Naive B cell (primary cell): ENCODE measurements at regions not wholly inside any gene's neighbourhood (a gene's known extent, or its start where the extent isn't known, plus 50 kb on each side); places are given as distances from the start of the nearest gene placed in this dataset.

Source experiments
- ATAC-seq, 2 donors: fragments of 150-1000 bp; cut with Tn5 transposase; 2 replicates each; pipeline ENCODE4 v1.10.0; 2021; ENCODE audit warnings: low read depth in 2 of 2, mild to moderate bottlenecking in 2 of 2, moderate library complexity in 2 of 2
- DNase-seq: peaks from one replicate; pipeline ENCODE4 v3.0.0; 2022
- H3K27ac Mint-ChIP-seq, 6 donors: one replicate each; pipeline ENCODE4 v1.8.0; 2020 to 2022; ENCODE audit warnings: mild to moderate bottlenecking in 6 of 6, mixed read lengths in 6 of 6, moderate library complexity in 5 of 6, inconsistent platforms in 2 of 6
- H3K27me3 Mint-ChIP-seq, 3 donors: one replicate each; pipeline ENCODE4 v1.8.0; 2021 to 2022; ENCODE audit warnings: mixed read lengths in 3 of 3, mild to moderate bottlenecking in 1 of 3
- H3K36me3 Mint-ChIP-seq, 2 donors: one replicate each; pipeline ENCODE4 v1.8.0; 2020 to 2022; ENCODE audit warnings: mixed read lengths in 2 of 2, inconsistent platforms in 1 of 2, mild to moderate bottlenecking in 1 of 2
- H3K4me1 Mint-ChIP-seq, 3 donors: one replicate each; pipeline ENCODE4 v1.8.0; 2020 to 2022; ENCODE audit warnings: mixed read lengths in 3 of 3, inconsistent platforms in 1 of 3, mild to moderate bottlenecking in 1 of 3, moderate library complexity in 1 of 3
- H3K4me3 Mint-ChIP-seq, 8 donors: one replicate each; pipeline ENCODE4 v1.8.0; 2020 to 2022; ENCODE audit warnings: mild to moderate bottlenecking in 8 of 8, mixed read lengths in 8 of 8, moderate library complexity in 8 of 8, inconsistent platforms in 2 of 8
- H3K9me3 Mint-ChIP-seq, 7 donors: one replicate each; pipeline ENCODE4 v1.8.0; 2020 to 2022; ENCODE audit warnings: mixed read lengths in 7 of 7, mild to moderate bottlenecking in 5 of 7, inconsistent platforms in 2 of 7, moderate library complexity in 1 of 7

DNA sequence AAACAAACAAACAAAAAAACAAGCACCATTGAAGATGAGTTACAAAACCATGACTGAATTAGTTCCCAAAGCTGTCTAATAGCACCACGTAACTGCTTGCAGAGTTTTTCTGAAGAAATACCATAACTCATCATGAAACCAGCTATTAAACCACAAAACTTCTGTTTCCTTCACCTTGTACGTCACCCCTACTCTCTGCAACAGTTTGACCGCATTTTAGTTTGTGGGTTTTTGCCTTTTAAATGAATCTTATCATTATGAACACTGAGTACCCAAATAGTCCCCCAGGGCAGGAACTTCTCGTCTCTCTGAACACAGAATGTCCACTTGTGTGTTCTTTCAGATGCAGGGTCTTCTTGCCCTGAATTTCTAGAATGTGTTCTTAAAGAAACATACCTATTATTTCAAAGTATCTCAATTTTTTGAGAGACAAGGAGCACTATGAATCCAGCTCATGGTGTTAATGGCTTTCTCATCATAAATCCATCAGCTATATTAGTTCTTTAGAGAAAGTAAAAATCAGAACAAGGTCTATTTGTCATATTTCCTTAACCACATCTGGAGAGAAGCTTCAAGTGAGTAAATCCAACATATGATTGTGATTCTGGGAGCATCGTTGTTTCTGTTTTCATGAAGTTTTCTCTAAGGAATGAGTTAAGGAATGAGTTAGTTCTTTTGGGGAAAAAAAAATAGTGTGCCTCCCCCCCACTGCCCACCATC is 210.6 kb downstream of the AUH start:
- no peaks in the 10 kb centered on the region for H3K27me3 Mint-ChIP-seq
- H3K36me3 Mint-ChIP-seq: no peaks in the 10 kb centered on the region
- H3K9me3 Mint-ChIP-seq: peaks cover 0 to 2% (median 0%) of the 10 kb centered on the region in 7 donors
- H3K27ac Mint-ChIP-seq: peak overlapping the region; percentile 4 to 91 (median 60)
- ATAC-seq (peak; percentile 90 to 95), DNase-seq (peak; percentile 68)
- H3K4me3 Mint-ChIP-seq: peak overlapping the region in 3 of 8 donors; percentile 18 to 68 (median 34)
- peaks cover 27 to 36% (median 33%) of the 10 kb centered on the region in 3 donors for H3K4me1 Mint-ChIP-seq

DNA sequence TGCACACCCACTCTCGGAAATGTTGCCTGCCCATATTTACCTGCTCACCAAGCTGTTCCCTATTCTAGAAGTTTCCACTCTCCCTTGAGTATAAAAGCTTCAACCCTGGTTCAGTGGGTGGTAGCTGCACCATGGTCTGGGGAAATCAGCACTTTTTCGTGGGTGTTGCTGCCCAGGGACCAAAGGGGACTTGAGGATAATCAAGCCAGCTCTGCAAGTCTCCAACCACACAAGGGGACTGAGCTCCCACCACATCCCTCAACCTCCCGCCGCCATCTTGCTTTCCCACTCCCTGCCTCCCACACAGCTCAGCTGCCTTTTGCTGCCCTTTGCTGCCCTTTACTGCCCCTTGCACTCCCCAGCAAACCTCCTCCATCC is 210.0 kb downstream of the AUH start:
- DNase-seq (no peak), ATAC-seq (no peak)
- H3K27me3 Mint-ChIP-seq: no peaks in the 10 kb centered on the region
- peaks cover 27 to 36% (median 33%) of the 10 kb centered on the region in 3 donors for H3K4me1 Mint-ChIP-seq
- no peaks in the 10 kb centered on the region for H3K36me3 Mint-ChIP-seq
- peak overlapping the region in 4 of 6 donors; percentile 54 to 91 (median 69) for H3K27ac Mint-ChIP-seq
- H3K4me3 Mint-ChIP-seq: peak overlapping the region in 3 of 8 donors; percentile 24 to 68 (median 64)
- H3K9me3 Mint-ChIP-seq: peaks cover 0 to 2% (median 0%) of the 10 kb centered on the region in 7 donors

DNA sequence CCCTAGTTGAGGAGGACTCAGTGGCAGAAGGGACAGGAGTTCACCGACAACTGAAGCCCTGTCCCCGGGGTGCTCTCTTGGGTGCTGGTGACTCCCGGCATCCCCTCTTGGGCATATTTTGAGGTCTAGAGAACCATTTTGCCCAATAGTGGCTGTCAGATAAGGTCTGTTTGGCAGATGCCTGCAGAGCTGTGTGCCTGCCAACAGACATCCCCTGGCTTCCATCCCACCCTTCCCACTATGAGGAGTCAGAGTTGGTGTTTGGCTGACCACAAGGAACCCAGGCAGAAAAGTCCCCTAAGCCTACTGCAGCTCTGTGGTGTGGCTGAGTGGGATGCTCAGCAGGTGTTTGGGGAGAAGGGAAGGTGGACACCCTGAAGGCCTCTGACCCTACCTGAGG is 207.0 kb downstream of the AUH start:
- no peak for ATAC-seq
- no peaks in the 10 kb centered on the region for H3K36me3 Mint-ChIP-seq
- no peaks in the 10 kb centered on the region for H3K27me3 Mint-ChIP-seq
- DNase-seq: no peak
- H3K27ac Mint-ChIP-seq: no peak overlapping the region
- peaks cover 21 to 27% (median 22%) of the 10 kb centered on the region in 3 donors for H3K4me1 Mint-ChIP-seq
- H3K4me3 Mint-ChIP-seq: no peak overlapping the region
- H3K9me3 Mint-ChIP-seq: peaks cover 0 to 2% (median 0%) of the 10 kb centered on the region in 7 donors

DNA sequence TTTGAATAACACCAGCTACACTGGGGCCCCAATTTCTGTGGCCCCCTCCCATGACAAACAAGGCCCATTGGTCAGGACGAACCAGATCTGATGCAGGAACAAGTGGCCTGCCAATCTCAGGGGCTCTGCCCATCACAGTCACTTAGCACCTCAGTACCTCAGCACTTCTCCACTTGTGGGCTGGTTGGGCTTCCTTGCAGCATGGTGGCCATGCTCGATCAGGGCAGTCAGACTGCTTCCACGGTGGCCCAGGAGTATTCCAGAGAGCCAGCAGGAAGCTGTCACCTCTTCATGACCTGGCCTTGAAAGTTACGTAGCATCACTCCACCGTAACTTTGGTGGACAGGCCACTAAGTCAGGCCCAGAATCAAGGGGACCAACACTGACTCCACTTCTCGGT is 206.5 kb downstream of the AUH start:
- Mint-ChIP-seq H3K27me3 (no peaks in the 10 kb centered on the region), H3K9me3 (peaks cover 0 to 2% (median 0%) of the 10 kb centered on the region in 7 donors), H3K27ac (no peak overlapping the region), H3K4me1 (peaks cover 21 to 27% (median 22%) of the 10 kb centered on the region in 3 donors), H3K36me3 (no peaks in the 10 kb centered on the region), H3K4me3 (no peak overlapping the region)
- no peak for ATAC-seq
- no peak for DNase-seq

DNA sequence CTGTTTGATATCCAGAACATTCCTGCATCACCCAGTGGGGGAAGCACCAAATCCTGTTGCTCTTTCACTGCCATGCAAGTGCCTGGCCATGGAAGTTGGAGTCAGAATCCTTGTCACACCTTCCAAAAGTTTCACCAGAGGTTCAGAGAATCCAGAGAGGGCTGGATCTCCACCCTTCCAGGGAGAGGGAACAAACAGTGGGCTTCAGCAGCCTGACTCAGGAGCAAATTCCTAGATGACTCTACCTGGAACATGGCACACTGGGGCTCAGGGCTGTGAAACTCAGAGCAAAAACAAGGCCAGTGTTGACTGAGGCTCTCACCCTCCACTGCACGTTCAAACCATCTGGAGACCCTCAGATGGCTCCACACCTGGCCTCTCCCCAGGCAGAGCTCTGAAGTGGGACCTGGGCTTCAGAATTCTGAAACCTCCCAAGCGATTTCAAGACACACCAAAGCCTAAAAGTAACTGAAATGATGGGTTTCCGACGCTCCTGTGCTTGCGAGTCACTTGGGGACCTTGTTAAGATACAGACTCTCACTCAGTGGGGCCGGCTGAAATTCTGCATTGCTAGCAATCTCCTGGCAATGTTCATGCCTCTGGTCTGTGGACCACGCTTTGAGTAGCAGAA is 205.9 kb downstream of the AUH start:
- DNase-seq: no peak
- Mint-ChIP-seq H3K9me3 (peaks cover 0 to 2% (median 0%) of the 10 kb centered on the region in 7 donors), H3K36me3 (no peaks in the 10 kb centered on the region), H3K4me1 (peaks cover 14 to 21% (median 16%) of the 10 kb centered on the region in 3 donors), H3K27ac (no peak overlapping the region), H3K4me3 (no peak overlapping the region), H3K27me3 (no peaks in the 10 kb centered on the region)
- ATAC-seq: no peak

DNA sequence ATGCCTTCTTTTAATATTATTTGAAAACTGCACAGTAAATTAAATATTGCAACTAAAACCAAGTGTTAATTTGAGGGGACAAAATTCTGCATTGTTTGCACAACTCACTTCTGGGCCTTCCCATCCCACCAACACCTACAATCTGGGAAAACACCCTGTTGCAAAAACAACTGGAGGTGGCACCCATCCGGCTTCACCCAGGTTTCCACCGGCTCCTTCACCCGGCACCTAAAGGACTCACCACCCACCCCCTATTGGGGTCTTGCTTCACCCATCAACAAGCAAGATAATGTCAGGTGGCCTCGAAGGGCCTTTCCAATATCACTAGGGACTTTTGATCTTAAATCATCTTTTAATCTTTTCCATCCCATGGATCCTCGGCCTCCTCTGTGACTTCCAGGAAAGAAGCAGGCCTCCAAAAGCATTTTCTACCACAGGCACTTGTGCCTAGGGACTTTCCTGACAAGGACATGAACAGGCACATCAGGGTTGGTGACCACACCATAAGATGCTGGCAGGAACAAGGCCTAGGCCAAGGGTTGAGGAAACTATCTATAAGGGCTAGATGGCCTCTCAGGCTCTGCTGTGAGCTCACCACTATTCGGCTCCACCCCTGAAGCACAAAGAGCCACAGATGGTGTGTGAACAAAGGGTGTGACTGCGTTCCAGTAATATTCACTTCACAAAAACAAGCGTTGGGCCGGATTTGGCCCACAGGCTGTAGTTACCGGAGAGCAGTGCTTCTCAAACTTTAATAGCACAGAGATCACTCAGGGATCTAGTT is 205.1 kb downstream of the AUH start:
- H3K27ac Mint-ChIP-seq: peak overlapping the region in 2 of 6 donors; percentile 36 to 47
- ATAC-seq (no peak), DNase-seq (no peak)
- no peaks in the 10 kb centered on the region for H3K27me3 Mint-ChIP-seq
- H3K4me3 Mint-ChIP-seq: no peak overlapping the region
- H3K9me3 Mint-ChIP-seq: peaks cover 0 to 2% (median 0%) of the 10 kb centered on the region in 7 donors
- H3K4me1 Mint-ChIP-seq: peaks cover 6 to 13% (median 8%) of the 10 kb centered on the region in 3 donors
- H3K36me3 Mint-ChIP-seq: no peaks in the 10 kb centered on the region

DNA sequence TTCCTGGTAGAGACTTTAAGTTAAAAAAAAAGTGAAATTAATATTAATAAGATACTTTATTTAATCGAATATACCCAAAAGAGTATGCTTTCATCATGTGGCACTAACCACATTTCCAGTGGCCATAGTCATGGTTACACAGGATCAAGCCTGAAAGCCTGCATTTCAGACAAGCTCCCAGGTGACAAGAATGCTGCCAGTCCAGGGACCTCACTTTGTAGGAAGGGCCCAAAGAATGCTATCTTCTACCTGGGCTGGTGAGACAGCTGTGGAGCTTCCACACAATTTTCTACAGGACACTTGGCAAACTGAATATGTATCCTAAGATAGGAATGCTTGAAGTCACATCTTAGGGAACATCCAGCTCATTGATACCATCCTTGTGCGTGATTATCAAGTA is 203.8 kb downstream of the AUH start:
- Mint-ChIP-seq H3K9me3 (peaks cover 0 to 2% (median 0%) of the 10 kb centered on the region in 7 donors), H3K36me3 (no peaks in the 10 kb centered on the region), H3K4me3 (no peak overlapping the region), H3K4me1 (peaks cover 8 to 10% (median 9%) of the 10 kb centered on the region in 3 donors), H3K27ac (peak overlapping the region in 1 of 6 donors; percentile 49), H3K27me3 (no peaks in the 10 kb centered on the region)
- ATAC-seq (no peak), DNase-seq (no peak)

DNA sequence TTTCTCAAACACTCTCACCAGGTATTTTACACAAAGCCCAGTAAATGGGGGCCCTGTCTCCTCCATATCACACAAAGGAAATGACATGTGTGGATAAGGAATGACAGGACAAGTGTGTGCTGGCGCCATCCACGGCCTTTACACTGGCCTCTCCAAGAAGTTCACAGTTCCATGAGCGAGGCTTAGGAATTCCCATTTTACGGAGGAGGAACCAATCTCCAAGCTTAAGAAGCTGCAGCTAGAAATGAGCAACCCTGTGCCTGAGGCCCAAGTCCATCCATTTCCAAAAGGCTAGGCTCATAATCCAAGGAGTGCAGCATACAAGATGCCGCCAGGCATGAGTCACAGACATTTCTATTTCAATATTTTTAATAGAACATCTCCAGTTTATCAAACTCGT is 203.4 kb downstream of the AUH start:
- peaks cover 12 to 13% (median 13%) of the 10 kb centered on the region in 3 donors for H3K4me1 Mint-ChIP-seq
- H3K36me3 Mint-ChIP-seq: no peaks in the 10 kb centered on the region
- no peaks in the 10 kb centered on the region for H3K27me3 Mint-ChIP-seq
- ATAC-seq: no peak
- H3K4me3 Mint-ChIP-seq: no peak overlapping the region
- H3K9me3 Mint-ChIP-seq: no peaks in the 10 kb centered on the region
- no peak for DNase-seq
- H3K27ac Mint-ChIP-seq: peak overlapping the region in 1 of 6 donors; percentile 49

DNA sequence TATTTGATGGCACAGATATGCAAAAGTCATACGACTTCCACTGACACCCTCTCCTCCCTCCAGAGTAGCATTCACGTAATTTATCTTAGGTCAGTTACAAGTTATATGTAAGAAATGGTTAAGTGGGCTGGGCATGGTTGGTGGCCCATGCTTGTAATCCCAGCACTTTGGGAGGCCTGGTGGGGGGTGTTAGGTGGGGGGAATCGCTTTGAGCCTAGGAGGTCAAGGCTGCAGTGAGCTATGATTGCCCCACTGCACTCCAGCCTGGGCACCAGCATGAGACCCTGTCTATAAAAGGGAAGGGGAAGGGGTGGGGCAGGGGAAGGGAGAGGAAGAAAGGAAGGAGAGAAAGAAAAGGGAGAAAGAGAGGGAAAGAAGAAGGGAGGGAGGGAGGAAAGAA is 202.8 kb downstream of the AUH start:
- ATAC-seq (no peak), DNase-seq (no peak)
- no peaks in the 10 kb centered on the region for H3K9me3 Mint-ChIP-seq
- H3K4me3 Mint-ChIP-seq: no peak overlapping the region
- no peak overlapping the region for H3K27ac Mint-ChIP-seq
- H3K4me1 Mint-ChIP-seq: peaks cover 18 to 20% (median 19%) of the 10 kb centered on the region in 3 donors
- H3K27me3 Mint-ChIP-seq: no peaks in the 10 kb centered on the region
- no peaks in the 10 kb centered on the region for H3K36me3 Mint-ChIP-seq

DNA sequence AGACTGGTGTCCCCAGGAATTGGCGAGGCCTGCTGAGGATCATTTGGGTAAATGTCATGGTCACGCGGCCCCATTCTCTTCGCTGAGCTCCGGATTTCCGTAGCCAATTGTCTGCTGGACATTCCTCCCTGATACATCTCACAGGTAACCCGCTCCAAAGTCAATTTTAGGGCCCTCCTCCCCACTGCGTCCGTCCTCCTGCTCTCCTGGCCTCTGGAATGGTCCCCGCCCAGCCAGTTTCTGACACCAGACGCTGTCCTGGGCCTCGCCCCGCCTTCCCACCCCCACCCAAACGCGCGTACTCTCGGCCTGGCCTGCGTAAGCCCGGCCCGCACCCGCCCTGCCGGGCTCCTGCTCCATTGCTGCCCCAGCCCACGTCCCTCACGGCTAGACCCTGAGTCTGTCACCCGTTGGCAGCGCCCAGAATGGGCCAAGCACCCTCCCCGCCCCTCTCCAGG is 202.0 kb downstream of the AUH start:
- ATAC-seq (no peak), DNase-seq (no peak)
- H3K9me3 Mint-ChIP-seq: no peaks in the 10 kb centered on the region
- H3K36me3 Mint-ChIP-seq: no peaks in the 10 kb centered on the region
- peak overlapping the region in 1 of 6 donors; percentile 87 for H3K27ac Mint-ChIP-seq
- no peaks in the 10 kb centered on the region for H3K27me3 Mint-ChIP-seq
- H3K4me1 Mint-ChIP-seq: peaks cover 26 to 27% (median 27%) of the 10 kb centered on the region in 3 donors
- H3K4me3 Mint-ChIP-seq: no peak overlapping the region

DNA sequence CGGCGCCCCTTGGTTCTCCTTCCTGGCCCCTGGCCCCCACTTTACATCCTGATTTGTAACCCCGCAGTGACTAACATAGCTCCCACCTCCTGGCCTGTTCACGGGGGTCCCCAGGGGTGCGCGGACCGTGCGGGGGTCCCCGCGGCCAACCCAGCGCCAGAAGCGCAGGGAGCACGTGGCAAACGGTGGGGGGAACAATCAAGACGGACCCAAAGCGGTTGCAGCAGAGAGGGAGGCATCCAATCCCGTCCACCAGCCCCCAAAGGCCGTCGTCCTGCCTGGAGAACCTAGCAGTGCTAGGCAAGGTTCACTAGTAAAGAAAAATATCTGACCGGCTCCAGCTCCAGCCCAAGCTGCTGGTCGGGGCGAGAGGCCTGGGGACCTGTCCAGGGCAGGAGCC is 201.5 kb downstream of the AUH start:
- Mint-ChIP-seq H3K4me1 (peaks cover 31 to 32% (median 32%) of the 10 kb centered on the region in 3 donors), H3K9me3 (no peaks in the 10 kb centered on the region), H3K4me3 (no peak overlapping the region), H3K27me3 (no peaks in the 10 kb centered on the region), H3K27ac (no peak overlapping the region), H3K36me3 (no peaks in the 10 kb centered on the region)
- no peak for DNase-seq
- ATAC-seq: no peak

DNA sequence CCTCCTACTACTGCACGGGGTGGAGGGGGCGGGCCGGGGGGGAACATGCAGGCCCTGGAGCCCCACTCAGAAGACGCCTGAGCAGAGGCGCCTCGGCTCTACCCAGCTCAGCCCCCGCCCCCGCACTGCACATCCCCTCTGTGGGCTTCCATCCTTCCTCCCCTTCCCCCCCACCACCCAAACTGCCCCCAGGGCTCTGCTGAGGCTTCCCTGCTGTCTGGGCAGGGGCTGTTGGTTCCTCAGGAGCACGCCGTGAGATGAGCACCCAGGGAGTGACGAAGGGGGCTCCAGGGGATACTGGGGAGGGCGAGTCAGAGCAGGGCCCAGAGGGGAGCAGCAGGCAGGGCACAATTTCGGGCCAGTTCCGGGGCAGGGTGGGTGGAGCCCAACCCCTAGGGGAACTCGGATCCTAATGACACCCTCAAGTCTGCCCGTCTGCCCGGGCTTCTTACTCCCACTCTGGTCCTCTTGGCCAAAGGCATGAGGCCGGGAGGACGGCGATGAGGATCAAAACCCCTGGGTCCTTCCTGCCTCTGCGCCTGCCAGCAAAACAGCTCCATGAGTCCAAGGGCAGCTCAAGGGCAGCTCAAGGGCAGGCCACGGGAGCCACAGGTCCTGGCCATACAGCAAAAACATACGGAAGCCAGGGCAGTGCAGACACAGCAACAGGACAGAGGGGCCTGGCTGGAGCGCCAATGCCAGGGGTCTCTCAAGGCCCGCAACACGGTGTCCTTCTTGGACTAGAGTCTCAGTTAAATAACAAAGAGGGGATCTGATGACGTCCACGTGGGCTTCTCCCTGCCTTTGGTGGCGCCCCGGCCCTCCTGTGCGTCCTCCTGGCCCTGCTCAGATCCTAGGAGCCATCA is 200.9 kb downstream of the AUH start:
- ATAC-seq: no peak
- no peak overlapping the region for H3K4me3 Mint-ChIP-seq
- H3K9me3 Mint-ChIP-seq: no peaks in the 10 kb centered on the region
- H3K4me1 Mint-ChIP-seq: peaks cover 32 to 34% (median 34%) of the 10 kb centered on the region in 3 donors
- no peaks in the 10 kb centered on the region for H3K27me3 Mint-ChIP-seq
- H3K36me3 Mint-ChIP-seq: no peaks in the 10 kb centered on the region
- peak overlapping the region in 1 of 6 donors; percentile 18 for H3K27ac Mint-ChIP-seq
- no peak for DNase-seq
